HUES48 (cell line): ENCODE measurements at regions not wholly inside any gene's neighbourhood (a gene's known extent, or its start where the extent isn't known, plus 50 kb on each side); places are given as distances from the start of the nearest gene placed in this dataset.

Experiments used
- H3K27ac ChIP-seq: one replicate; pipeline ENCODE4 v1.7.0; 2013; ENCODE audit warnings: low read depth, low read length, inconsistent platforms
- H3K27me3 ChIP-seq: 2 replicates; pipeline ENCODE4 v1.6.1; 2013; ENCODE audit warnings: mild to moderate bottlenecking, low read length; ENCODE audit not compliant: control insufficient read depth, insufficient read depth
- H3K36me3 ChIP-seq: 2 replicates; pipeline ENCODE4 v1.6.1; 2013; ENCODE audit warnings: low read length; ENCODE audit not compliant: control insufficient read depth, insufficient read depth
- H3K4me1 ChIP-seq: 2 replicates; pipeline ENCODE4 v1.6.1; 2013; ENCODE audit warnings: mild to moderate bottlenecking, low read length; ENCODE audit not compliant: control insufficient read depth, insufficient read depth
- H3K4me3 ChIP-seq: 2 replicates; pipeline ENCODE4 v1.5.1; 2013; ENCODE audit warnings: mild to moderate bottlenecking, low read depth, low read length
- H3K9ac ChIP-seq: 2 replicates; pipeline ENCODE4 v1.6.1; 2013; ENCODE audit warnings: mild to moderate bottlenecking, low read depth, low read length, moderate library complexity
- H3K9me3 ChIP-seq: 2 replicates; pipeline ENCODE4 v1.6.1; 2013; ENCODE audit warnings: low read length; ENCODE audit not compliant: control insufficient read depth, insufficient read depth

GRCh38 chr6:9523462-9523861, 891.4 kb downstream of the TFAP2A start:
- H3K9me3 ChIP-seq, result no peaks in the 10 kb centered on the region
- H3K27me3 ChIP-seq, result no peaks in the 10 kb centered on the region
- no peak overlapping the region for H3K4me3 ChIP-seq
- H3K36me3 ChIP-seq, result no peaks in the 10 kb centered on the region
- H3K27ac ChIP-seq, result no peak overlapping the region
- H3K9ac ChIP-seq, result no peak overlapping the region
- no peaks in the 10 kb centered on the region for H3K4me1 ChIP-seq

- no peaks in the 10 kb centered on the region for H3K9me3 ChIP-seq
- no peak overlapping the region for H3K4me3 ChIP-seq
- H3K36me3 ChIP-seq, result no peaks in the 10 kb centered on the region
- no peak overlapping the region for H3K9ac ChIP-seq
- no peaks in the 10 kb centered on the region for H3K4me1 ChIP-seq
- no peaks in the 10 kb centered on the region for H3K27me3 ChIP-seq
- no peak overlapping the region for H3K27ac ChIP-seq
Measured at GRCh38 chr6:9522101-9522500, 892.8 kb downstream of the TFAP2A start.

GRCh38 chr6:9521152-9521530, 893.7 kb downstream of the TFAP2A start:
- no peak overlapping the region for H3K27ac ChIP-seq
- H3K4me1 ChIP-seq, result peaks cover 3% of the 10 kb centered on the region
- H3K27me3 ChIP-seq, result no peaks in the 10 kb centered on the region
- H3K36me3 ChIP-seq, result no peaks in the 10 kb centered on the region
- no peaks in the 10 kb centered on the region for H3K9me3 ChIP-seq
- no peak overlapping the region for H3K9ac ChIP-seq
- no peak overlapping the region for H3K4me3 ChIP-seq

- H3K36me3 ChIP-seq, result no peaks in the 10 kb centered on the region
- H3K4me3 ChIP-seq, result no peak overlapping the region
- no peak overlapping the region for H3K27ac ChIP-seq
- H3K9me3 ChIP-seq, result no peaks in the 10 kb centered on the region
- H3K9ac ChIP-seq, result no peak overlapping the region
- no peaks in the 10 kb centered on the region for H3K27me3 ChIP-seq
- H3K4me1 ChIP-seq, result peaks cover 9% of the 10 kb centered on the region
Measured at GRCh38 chr6:9520417-9521151, 894.3 kb downstream of the TFAP2A start.

GRCh38 chr6:9518431-9518830, 896.4 kb downstream of the TFAP2A start:
- Histone ChIP-seq H3K9me3 (no peaks in the 10 kb centered on the region), H3K36me3 (no peaks in the 10 kb centered on the region)

GRCh38 chr6:9517806-9518205, 897.1 kb downstream of the TFAP2A start:
- Histone ChIP-seq H3K4me3 (no peak overlapping the region), H3K27me3 (no peaks in the 10 kb centered on the region), H3K4me1 (peaks cover 11% of the 10 kb centered on the region), H3K36me3 (no peaks in the 10 kb centered on the region), H3K9me3 (no peaks in the 10 kb centered on the region), H3K27ac (no peak overlapping the region), H3K9ac (no peak overlapping the region)

More at GRCh38 chr6:9518431-9518830, 896.4 kb downstream of the TFAP2A start:
- H3K27ac ChIP-seq, result no peak overlapping the region
- H3K4me1 ChIP-seq, result peaks cover 11% of the 10 kb centered on the region
- no peak overlapping the region for H3K4me3 ChIP-seq
- no peaks in the 10 kb centered on the region for H3K27me3 ChIP-seq
- H3K9ac ChIP-seq, result no peak overlapping the region

- H3K27me3 ChIP-seq, result no peaks in the 10 kb centered on the region
- no peaks in the 10 kb centered on the region for H3K36me3 ChIP-seq
- no peak overlapping the region for H3K9ac ChIP-seq
- H3K4me3 ChIP-seq, result no peak overlapping the region; the same call in 1 of the 2 replicates
- H3K9me3 ChIP-seq, result no peaks in the 10 kb centered on the region
- peaks cover 11% of the 10 kb centered on the region for H3K4me1 ChIP-seq
- H3K27ac ChIP-seq, result no peak overlapping the region
Measured at GRCh38 chr6:9515633-9516606, 899.0 kb downstream of the TFAP2A start.

- Histone ChIP-seq H3K36me3 (no peaks in the 10 kb centered on the region), H3K27me3 (no peaks in the 10 kb centered on the region), H3K4me3 (no peak overlapping the region), H3K4me1 (peaks cover 11% of the 10 kb centered on the region), H3K27ac (no peak overlapping the region), H3K9ac (no peak overlapping the region), H3K9me3 (no peaks in the 10 kb centered on the region)
Measured at GRCh38 chr6:9514146-9514545, 900.7 kb downstream of the TFAP2A start.

- H3K4me1 ChIP-seq, result peaks cover 7% of the 10 kb centered on the region
- no peaks in the 10 kb centered on the region for H3K27me3 ChIP-seq
- H3K9ac ChIP-seq, result no peak overlapping the region
- H3K36me3 ChIP-seq, result no peaks in the 10 kb centered on the region
- H3K4me3 ChIP-seq, result no peak overlapping the region
- H3K27ac ChIP-seq, result no peak overlapping the region
- H3K9me3 ChIP-seq, result no peaks in the 10 kb centered on the region
Measured at GRCh38 chr6:9511157-9511556, 903.7 kb downstream of the TFAP2A start.

GRCh38 chr6:9507136-9507895, 907.6 kb downstream of the TFAP2A start:
- no peaks in the 10 kb centered on the region for H3K27me3 ChIP-seq
- H3K36me3 ChIP-seq, result no peaks in the 10 kb centered on the region
- H3K4me1 ChIP-seq, result peaks cover 18% of the 10 kb centered on the region
- H3K9me3 ChIP-seq, result no peaks in the 10 kb centered on the region
- no peak overlapping the region for H3K4me3 ChIP-seq
- no peak overlapping the region for H3K27ac ChIP-seq
- H3K9ac ChIP-seq, result no peak overlapping the region
